HG03064 (cell line): ENCODE measurements at regions not wholly inside any gene's neighbourhood (a gene's known extent, or its start where the extent isn't known, plus 50 kb on each side); places are given as distances from the start of the nearest gene placed in this dataset.
"Not testable (repeated sequence)": the region's sequence is repeated elsewhere in the genome, so short reads cannot be mapped to it uniquely, and the experiment has no call there.

Source experiments
- ATAC-seq: cut with Tn5 transposase; IDR thresholded peaks from one replicate; pipeline ENCODE4 v1.9.1; 2021; ENCODE audit warnings: low read depth; ENCODE audit not compliant: unreplicated experiment

DNA sequence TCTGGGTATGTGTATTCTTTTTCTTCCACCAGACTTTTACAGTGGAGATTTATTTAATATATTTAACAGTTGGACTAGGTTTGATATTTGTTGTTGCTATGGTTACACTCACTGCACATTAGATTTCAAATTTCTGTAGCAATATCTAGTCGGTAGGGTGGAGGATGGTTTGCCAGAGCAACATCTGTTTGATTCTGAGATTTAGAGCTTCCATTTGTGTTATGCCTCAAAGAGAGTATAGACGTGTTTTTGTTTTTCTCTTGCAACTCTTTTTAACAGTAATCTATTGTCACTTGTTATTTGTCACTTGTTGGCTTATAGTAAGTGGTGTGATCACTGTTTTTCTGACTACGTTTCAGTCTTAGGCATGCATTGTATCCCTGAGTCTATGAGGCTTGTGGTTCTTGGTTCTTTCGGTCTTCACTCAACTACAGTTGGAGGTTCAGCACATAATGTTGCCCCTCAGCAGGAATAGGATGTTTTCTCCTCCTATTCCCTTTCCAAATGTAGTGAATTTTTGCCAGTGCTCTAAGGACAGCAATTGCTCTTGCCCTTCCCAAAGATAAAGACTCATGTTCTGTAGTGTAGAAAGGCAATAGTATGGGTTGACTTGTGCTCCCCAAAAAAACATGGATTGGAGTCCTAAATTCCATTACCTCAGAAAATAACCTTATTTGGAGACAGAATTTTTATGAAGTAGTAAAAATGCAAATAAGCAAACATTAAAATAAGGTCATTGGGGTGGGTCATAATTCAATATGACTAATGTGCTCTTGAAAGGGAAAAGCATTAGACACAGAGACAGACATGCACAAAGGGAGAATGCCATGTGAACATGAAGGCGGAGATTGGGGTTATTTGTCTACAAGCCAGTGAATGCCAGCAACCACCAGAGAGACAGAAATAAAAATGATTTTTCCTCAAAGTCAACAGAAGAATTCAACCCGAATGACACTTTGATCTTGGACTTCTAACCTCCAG lies 692.1 kb downstream of the DIPK2A start:
- ATAC-seq = no peak

DNA sequence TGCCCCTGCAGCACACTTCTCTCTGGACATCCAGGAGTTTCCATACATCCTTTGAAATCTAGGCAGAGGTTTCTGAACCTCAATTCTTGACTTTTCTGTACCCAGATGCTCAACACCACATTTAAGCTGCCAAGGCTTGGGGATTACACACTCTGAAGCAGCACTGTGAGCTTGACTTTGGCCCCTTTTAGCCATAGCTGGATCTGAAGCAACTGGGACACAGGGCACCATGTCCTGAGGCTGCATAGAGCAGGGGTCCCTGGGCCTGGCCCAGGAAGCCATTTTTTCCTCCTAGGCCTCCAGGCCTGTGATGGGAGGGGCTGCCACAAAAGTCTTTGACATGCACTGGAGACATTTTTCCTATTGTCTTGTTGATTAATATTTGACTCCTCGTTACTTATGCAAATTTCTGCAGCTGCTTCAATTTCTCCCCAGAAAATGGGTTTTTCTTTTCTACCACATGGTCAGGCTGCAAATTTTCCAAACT lies 694.0 kb downstream of the DIPK2A start:
- ATAC-seq = no peak

DNA sequence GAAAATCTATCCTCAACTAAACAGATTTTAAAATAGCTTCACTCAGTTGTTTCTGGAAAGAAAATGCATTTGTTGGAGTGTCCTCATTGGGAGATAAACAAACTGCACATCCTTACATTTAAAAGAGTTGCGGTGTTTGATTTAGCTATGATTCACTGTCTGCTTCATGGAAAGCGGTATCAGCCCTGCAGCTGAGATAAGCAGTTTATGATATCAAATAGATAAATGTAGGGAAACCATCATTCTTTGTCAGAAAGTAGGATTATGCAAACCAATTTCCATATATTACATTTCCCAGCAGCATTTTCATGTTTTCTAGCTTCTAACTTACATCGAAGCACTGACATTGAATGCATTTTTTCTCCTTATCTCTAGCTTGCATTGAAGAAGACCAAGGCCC lies 698.9 kb downstream of the DIPK2A start:
- ATAC-seq = no peak

GRCh38 chr3:144677103-144677502 lies 705.5 kb downstream of the DIPK2A start:
- no peak for ATAC-seq

GRCh38 chr3:144683065-144683464 lies 711.4 kb downstream of the DIPK2A start:
- no peak for ATAC-seq

- ATAC-seq = no peak
Measured at GRCh38 chr3:144687862-144688261, 716.2 kb downstream of the DIPK2A start.

DNA sequence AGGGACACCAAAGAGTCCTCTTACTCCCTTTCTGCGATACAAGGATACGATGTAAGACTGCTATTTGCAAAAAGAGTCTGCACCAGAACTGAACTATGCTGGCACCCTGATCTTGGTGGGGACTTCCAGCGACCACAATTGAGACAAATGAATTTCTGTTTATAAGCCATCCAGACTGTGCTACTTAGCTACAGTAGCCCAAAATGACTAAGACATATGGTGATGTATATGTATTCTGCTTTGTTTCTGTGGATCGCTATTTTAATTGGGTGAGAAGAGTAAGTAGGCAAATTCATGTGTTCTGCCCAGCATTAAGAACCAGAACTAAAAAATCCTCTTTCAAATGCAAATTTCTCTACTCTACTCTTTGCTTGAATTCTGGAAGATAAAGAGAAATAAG lies 720.9 kb downstream of the DIPK2A start:
- ATAC-seq = no peak

DNA sequence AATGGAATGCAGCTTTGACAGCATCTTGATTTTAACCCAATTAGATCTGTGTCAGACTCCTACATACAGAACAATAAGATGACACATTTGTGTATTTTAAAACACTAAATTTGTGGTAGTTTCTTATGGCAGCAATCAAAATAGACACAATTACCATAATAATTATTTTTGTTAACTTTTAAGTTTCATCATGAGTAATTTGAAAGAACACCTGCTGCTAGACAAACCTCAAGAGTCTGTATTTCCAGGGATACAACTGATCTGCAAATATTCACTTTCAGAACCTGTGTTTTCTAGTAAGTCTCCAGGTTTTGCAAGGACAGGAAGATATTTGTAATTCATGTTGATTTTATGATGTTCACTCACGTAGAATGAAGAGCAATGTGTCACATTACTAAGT lies 736.8 kb downstream of the DIPK2A start:
- ATAC-seq = no peak

GRCh38 chr3:144737281-144737680 lies 765.7 kb downstream of the DIPK2A start:
- no peak for ATAC-seq

DNA sequence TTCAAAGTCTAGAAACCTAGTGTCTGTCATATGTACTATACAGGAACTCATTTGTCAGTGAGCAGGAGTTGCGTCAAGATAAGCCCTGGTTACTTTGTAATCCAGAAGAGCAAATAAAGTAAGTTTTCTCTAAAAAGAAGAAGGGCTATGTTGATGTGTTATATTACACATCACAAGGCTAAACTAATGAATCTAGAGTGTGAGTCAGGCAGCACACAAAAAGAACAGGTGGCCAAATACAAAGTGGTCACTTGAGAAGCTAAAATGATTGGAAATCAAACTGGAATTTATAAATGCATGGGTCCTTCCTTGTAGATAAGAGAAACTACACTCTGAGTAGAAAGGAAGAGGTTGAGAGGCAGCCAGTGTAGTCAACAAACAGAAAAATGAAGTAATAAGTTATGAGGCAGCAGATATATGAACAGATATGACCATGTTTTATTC lies 771.6 kb downstream of the DIPK2A start:
- no peak for ATAC-seq

DNA sequence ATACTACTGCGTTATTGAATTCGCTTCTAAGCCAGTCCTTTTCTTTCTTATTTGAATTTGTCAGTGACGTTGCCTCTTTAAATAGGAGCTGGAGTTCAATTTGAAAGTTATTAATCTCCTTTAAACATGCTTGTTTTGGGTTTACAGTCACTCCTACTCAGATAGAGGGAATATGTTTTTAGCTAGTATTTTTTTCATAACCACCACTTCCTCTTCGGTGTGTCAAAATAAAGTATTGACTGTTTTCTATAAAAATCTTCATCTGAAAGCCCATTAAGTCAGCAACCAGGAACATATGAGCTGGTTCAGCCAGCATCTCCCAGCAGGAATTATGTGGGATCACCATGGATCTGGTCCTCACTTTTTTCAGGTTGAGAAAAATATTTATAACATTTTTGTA lies 772.9 kb downstream of the DIPK2A start:
- no peak for ATAC-seq

GRCh38 chr3:144746631-144747030 lies 775.0 kb downstream of the DIPK2A start:
- ATAC-seq = no peak

- not testable (repeated sequence) for ATAC-seq
Measured at GRCh38 chr3:144749536-144750253, 778.1 kb downstream of the DIPK2A start.

GRCh38 chr3:144754076-144754783 lies 782.6 kb downstream of the DIPK2A start:
- ATAC-seq = no peak

DNA sequence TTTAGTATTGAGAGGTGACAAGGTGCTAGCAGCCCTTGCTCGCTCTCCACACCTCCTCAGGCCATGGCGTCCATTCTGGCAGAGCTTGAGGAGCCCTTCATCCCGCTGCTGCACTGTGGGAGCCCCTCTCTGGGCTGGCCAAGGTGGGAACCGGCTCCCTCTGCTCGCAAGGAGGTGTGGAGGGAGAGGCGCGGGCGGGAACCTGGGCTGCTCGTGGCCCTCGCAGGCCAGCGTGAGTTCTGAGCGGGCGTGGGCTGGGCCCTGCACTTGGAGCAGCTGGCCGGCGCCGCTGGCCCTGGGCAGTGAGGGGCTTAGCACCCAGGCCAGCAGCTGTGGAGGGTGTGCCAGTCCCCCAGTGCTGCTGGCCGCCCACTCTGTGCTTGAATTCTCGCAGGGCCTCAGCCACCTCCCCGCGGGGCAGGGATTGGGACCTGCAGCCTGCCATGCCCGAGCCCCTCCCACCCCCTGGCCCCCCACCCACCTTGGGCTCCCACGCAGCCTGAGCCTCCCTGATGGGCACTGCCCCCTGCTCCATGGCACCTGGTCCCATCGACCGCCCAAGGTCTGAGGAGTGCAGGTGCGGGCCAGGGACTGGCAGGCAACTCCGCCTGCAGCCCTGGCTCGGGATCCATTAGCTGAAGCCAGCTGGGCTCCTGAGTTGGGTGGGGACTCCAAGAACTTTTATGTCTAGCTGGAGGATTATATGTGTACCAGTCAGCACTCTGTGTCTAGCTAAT lies 785.2 kb downstream of the DIPK2A start:
- no peak for ATAC-seq

DNA sequence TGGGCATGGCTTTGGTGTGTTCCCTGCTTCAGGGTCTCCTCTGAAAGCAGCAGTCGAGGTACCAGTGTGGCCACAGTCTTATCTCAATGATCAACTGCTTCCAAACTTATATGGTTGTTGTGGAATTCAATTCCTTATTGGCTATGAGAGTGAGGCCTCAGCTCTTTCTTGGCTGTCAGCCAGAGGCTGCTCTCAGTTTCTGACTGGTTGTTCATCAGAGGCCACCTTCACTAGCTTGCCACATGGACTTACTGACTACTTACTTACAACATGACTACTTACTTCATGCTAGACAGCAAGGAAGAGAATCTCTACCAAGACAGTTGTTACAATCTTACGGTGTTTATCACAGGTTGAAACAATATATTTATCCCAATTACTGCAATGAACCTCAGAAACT lies 789.2 kb downstream of the DIPK2A start:
- ATAC-seq = no peak

DNA sequence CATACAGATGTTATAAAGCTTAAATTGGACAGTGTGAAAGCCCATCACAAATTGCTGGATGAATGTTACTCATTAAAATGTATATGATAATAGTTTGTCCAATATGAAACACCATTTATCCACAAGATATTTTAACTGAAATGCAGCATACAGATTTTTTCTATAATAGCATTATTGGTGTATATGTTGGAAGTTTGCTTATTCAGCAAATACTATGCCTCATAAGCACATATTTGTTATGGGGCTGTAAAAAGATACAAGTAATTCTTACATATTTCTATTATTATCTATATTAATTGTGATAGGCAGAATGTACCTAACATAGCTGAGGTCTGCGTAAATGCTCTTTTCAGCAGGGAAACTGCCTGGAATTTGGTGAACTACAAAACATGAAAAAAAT lies 790.5 kb downstream of the DIPK2A start:
- ATAC-seq = no peak

GRCh38 chr3:144763878-144764454 lies 792.3 kb downstream of the DIPK2A start:
- ATAC-seq = peak; percentile 80

DNA sequence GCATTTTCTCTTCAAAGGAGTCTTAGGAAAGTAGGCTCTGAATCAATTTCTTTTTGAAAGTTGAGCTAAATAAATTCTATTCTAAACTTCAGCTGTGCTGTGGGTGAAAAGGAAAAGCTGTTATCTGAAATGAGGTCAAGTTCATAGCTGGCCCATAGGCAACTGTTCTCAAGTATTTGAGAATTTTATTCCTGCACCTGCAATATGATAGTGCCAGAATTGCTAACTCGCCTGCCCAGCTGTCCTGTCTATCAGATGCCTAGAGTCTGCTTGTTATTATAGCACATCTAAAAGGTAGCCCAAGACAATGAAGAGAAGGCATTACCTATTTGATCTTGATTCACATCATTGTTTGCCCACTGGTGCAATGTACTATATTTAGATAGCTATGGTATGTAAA lies 798.7 kb downstream of the DIPK2A start:
- no peak for ATAC-seq

- no peak for ATAC-seq
Measured at GRCh38 chr3:144770915-144771351, 799.3 kb downstream of the DIPK2A start.
